C4-2B (cell line): ENCODE measurements at regions not wholly inside any gene's neighbourhood (a gene's known extent, or its start where the extent isn't known, plus 50 kb on each side); places are given as distances from the start of the nearest gene placed in this dataset.

Experiments
- CTCF ChIP-seq: fragments of 450-650 bp; conservative IDR thresholded peaks from 2 replicates; pipeline ENCODE4 v1.5.1; 2017; ENCODE audit warnings: mild to moderate bottlenecking
- ZFX ChIP-seq: fragments of 450-650 bp; IDR thresholded peaks from 2 replicates; pipeline ENCODE4 v1.6.1; 2017

GRCh38 chr21:39114871-39115575, 68.2 kb downstream of the PSMG1 start:
- TF ChIP-seq CTCF (no peak), ZFX (no peak)
